D341Med (cell line): ENCODE measurements at regions not wholly inside any gene's neighbourhood (a gene's known extent, or its start where the extent isn't known, plus 50 kb on each side); places are given as distances from the start of the nearest gene placed in this dataset.
"Not testable (repeated sequence)": the region's sequence is repeated elsewhere in the genome, so short reads cannot be mapped to it uniquely, and the experiment has no call there.

ENCODE experiments used
- DNase-seq: peaks from one replicate; pipeline ENCODE4 v3.0.0; 2012; ENCODE audit warnings: low spot score

GRCh38 chr2:111667542-111668273, 216.3 kb downstream of the ANAPC1 start:
- no peak for DNase-seq

- DNase-seq: no peak
Observed at GRCh38 chr2:111668274-111668616, 215.7 kb downstream of the ANAPC1 start.

GRCh38 chr2:111668741-111669140, 215.3 kb downstream of the ANAPC1 start:
- no peak for DNase-seq

GRCh38 chr2:111669928-111670695, 213.9 kb downstream of the ANAPC1 start:
- DNase-seq: no peak

- DNase-seq: no peak
Observed at GRCh38 chr2:111670776-111671175, 213.2 kb downstream of the ANAPC1 start.

GRCh38 chr2:111671426-111672150, 212.4 kb downstream of the ANAPC1 start:
- no peak for DNase-seq

- DNase-seq: not testable (repeated sequence)
Observed at GRCh38 chr2:111672641-111673040, 211.4 kb downstream of the ANAPC1 start.

GRCh38 chr2:111673526-111673925, 210.5 kb downstream of the ANAPC1 start:
- DNase-seq: no peak

DNA sequence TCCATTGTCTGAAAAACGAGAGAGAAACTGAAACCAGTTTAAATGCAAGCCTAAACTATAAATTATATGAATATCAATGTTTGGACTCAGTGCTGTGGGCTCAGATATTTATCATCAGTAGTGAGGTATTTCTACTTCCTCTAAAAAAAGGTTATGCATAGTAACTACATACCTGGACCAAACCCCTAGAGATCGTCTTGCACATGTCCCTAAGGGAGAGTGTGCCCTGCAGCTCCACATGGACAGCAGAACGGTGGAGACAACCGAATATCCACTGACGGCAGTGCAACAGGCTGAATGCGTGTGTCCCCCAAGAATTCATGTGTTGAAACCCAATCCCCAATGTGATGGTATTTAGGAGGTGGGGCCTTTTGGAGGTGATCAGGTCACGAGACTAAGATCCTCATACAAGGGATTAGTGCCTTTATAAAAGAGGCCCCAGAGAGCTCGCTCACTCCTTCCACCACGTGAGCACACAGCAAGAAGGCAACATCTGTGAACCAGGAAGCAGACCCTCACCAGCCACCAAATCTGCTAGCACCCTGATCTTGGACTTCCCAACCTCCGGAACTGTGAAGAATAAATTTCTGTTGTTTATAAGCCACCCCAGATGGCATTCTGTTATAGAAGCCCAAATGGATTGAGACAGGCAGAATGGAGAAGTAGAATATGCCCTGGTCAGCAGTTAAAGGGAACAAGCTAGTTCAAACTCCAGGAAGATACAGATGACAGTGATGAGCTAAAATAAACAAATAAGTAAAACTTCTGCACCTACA, 208.4 kb downstream of the ANAPC1 start:
- no peak for DNase-seq

GRCh38 chr2:111676291-111676822, 207.6 kb downstream of the ANAPC1 start:
- no peak for DNase-seq

DNA sequence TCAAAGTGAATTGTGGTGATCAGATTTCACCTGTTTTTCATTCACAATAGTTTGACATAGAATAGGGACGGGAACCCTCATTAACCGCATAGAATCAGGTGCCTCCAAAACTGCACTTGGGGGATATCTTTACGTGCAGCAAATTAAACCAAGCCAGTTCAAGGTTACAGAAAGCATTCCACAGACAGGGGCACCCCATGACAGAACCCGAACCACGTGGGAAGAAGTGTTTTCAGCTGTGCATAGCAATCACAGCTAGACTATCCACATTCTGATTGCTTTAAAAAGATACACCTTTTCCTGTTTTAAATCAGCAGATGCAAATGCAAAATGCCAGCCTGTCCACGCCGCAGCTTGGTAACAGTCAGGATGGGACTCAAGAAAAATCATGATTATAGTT, 205.8 kb downstream of the ANAPC1 start:
- no peak for DNase-seq

GRCh38 chr2:111678651-111679050, 205.3 kb downstream of the ANAPC1 start:
- no peak for DNase-seq

- DNase-seq: no peak
Observed at GRCh38 chr2:111679202-111679601, 204.8 kb downstream of the ANAPC1 start.

- no peak for DNase-seq
Observed at GRCh38 chr2:111684611-111685010, 199.4 kb downstream of the ANAPC1 start.

DNA sequence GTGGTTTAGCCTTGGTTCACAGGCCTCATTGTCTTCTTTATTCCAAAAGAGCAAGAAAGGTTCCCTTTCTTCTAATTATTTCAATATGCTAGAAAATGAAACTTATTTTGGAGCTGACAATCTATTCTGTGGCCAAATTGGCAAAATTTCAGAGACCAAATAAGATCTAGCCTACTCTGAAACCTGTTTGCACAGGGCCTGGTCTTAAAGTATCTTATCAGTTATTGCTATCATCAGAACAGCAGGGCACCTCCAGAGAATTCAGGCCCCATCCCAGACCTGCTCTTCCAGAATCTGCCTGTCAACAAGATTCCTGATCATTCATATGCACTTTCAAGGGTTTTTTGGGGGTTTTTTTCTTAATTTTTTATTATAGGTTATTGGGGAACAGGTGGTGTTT, 198.7 kb downstream of the ANAPC1 start:
- no peak for DNase-seq

DNA sequence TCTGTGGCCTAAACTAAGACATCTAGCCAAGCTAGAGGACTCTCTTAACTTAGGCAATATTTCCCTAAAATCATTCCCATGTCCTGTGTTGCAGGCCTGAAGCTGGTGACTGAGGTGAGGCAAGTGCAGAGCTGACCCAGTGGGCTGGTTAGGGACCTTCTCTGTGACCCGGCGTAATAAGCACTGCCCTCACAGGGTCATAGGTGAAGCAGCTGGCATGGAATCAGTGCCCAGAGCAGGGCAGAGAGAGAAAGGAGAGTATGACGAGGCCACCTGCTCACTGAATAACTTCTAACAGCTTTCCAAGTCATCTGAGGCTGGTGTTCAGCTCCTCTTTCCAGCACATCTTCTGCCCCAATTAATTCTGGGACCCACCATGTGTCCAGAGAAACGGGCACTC, 197.0 kb downstream of the ANAPC1 start:
- DNase-seq: no peak

DNA sequence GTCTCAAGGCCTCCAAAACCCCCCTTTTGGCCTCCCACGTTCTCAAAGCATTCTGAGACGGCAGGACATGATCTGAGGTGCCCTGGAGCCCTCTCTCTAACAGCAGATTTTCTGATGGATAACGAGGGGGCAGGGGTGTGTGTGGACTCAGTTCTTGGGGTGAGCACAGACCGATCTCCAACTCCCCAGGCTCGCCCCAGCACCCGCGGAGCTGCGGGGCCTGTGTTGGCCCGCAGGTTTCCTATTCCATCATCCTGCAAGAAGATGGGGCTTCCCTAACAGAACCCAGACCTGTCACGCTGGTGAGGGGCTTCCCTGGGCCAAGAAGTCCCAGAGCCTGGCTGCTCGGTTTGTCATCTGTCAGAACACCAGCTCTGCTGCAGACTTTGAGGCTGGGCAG, 196.1 kb downstream of the ANAPC1 start:
- no peak for DNase-seq

DNA sequence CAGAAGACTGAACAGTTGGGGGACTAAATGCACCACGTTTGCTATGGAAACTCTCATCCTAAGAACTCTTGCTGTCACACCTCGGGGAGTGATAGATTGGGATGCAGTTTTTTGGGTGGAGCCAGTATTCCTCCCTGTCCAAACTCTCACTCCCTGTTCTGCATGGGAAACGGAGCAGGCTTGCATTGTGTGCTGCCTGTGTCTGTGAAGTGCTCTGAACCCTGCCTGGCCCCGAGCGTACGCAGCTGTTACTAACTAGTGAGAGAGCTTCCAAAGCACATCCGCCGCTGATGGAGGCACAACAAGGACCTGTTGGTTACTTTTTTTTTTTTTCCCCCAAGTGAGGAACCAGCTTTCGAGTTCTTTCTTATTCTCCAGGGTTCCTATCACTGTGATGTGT, 195.5 kb downstream of the ANAPC1 start:
- DNase-seq: no peak

DNA sequence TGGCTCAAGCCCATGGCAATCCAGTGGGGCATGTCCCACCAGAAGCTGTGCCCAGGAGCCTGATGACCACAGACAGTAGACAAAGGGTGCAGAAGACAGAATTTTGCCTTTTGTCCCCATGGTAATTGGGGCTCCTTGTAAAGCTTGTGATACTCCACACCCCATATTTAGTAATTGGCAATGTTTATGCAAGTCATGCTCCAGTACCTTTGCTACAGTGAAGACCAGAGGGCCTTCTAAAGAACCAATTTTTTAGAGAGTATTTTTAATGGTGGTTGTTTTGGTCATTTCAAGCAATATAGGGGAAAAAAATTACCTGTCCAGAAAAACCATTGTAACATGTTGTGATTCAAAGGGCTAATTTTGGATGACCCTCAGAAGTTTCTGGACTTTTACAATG, 194.8 kb downstream of the ANAPC1 start:
- DNase-seq: no peak

GRCh38 chr2:111689941-111690340, 194.1 kb downstream of the ANAPC1 start:
- DNase-seq: no peak

DNA sequence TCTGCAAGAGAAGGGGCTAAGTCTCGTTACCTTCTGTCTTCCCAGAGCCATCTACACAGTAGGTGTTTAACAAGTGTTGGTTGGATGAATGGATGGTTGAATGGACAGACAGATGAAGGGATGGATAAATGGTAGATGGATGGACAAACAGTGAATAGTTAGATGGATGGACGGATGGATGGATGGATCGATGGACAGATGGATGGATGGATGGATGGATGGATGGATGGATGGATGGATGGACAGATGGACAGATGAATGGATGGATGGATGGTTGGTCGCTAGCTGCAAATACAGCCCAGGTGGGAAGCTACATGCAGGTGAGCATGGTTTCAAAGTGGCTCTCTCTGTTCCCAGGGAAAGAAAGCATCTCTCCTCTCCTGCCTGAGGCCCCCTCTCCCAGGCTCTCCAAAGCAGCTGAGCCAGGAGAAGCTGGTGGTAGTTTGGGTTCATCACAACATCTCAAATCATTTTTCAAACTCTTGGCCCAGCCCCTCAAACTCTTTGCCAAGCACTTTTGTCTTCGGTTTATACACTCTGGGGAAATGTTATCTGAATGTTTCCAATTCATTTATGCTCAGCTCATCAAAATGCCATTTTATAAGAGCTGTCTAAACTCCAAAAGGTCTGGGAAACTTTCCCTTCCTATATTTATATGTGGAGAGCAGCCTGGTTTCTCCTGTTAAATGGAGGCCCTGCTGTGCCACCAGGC, 192.7 kb downstream of the ANAPC1 start:
- DNase-seq: no peak
